K562 (cell line): ENCODE measurements at regions not wholly inside any gene's neighbourhood (a gene's known extent, or its start where the extent isn't known, plus 50 kb on each side); places are given as distances from the start of the nearest gene placed in this dataset.
A peak's percentile ranks its signal among the peaks of the same experiment; 100 is the strongest.

Experiments
- ATAC-seq: fragments of 200-7000 bp; cut with Tn5 transposase; 3 replicates; pipeline ENCODE4 v1.9.1; 2020; ENCODE audit warnings: moderate library complexity
- BruUV-seq: library from RNA; stranded (reverse); fragments of 400-500 nt; replicated peaks from 2 replicates; lab custom pipeline; 2021; lab: Mats Ljungman, UMichigan
- CTCF ChIA-PET: fragments of 300-600 bp; formaldehyde crosslinking; extraction: SDS; loops from one replicate; lab custom pipeline; 2021; ENCODE audit warnings: low intra/inter-chr PET ratio; lab: Yijun Ruan, JAX
- POLR2A ChIA-PET: fragments of 300-600, 350-650 bp; sonication (Branson Sonifier 250); formaldehyde crosslinking; extraction: SDS; loops from one replicate; lab custom pipeline; 2021; ENCODE audit warnings: antibody characterized with exemption, inconsistent platforms; lab: Yijun Ruan, JAX
- DNase-seq, 4 experiments: peaks; one replicate each; pipeline versions ENCODE4 v3.0.0 to v3.0.0-alpha.2; 2011 to 2018; ENCODE audit warnings: low spot score in 3 of 4, mixed read lengths in 3 of 4; ENCODE audit errors: extremely low read depth in 1 of 4
- FAIRE-seq: peaks from 2 replicates; lab custom pipeline; 2011; peaks lifted over from hg19 to GRCh38; lab: Jason Lieb, UNC
- H2AFZ ChIP-seq: 2 replicates; pipeline ENCODE4 v1.6.0; 2011; ENCODE audit warnings: low read depth, low read length, control low read depth, inconsistent platforms
- H3K27ac ChIP-seq: fragments of 200-600 bp; 3 replicates; pipeline ENCODE4 v1.8.0; 2011; ENCODE audit warnings: low read depth, mild to moderate bottlenecking, control low read depth, inconsistent platforms, low read length, moderate library complexity, mixed read lengths; ENCODE audit errors: extremely low read depth
- H3K27me3 ChIP-seq, 2 experiments: fragments of 300-600 bp in 1 of 2; 2 replicates in 1 of 2; 3 replicates in 1 of 2; pipeline versions ENCODE4 v1.6.0 to v1.8.0; 2011; ENCODE audit warnings: inconsistent platforms in 2 of 2, low read length in 2 of 2, mild to moderate bottlenecking in 1 of 2, mixed read lengths in 1 of 2, moderate library complexity in 1 of 2; ENCODE audit not compliant: control insufficient read depth in 2 of 2, insufficient read depth in 2 of 2
- H3K36me3 ChIP-seq: fragments of 300-600 bp; 3 replicates; pipeline ENCODE4 v1.8.0; 2011; ENCODE audit warnings: mild to moderate bottlenecking, low read length, inconsistent platforms; ENCODE audit not compliant: control insufficient read depth, insufficient read depth
- H3K4me1 ChIP-seq, 2 experiments: fragments of 200-600 bp in 1 of 2; replicated peaks in 1 of 2; 2 replicates in 1 of 2; 3 replicates in 1 of 2; pipeline versions ENCODE4 v1.5.1 to v1.8.0; 2011; ENCODE audit warnings: inconsistent platforms in 2 of 2, low read length in 2 of 2, mild to moderate bottlenecking in 1 of 2, mixed read lengths in 1 of 2, moderate library complexity in 1 of 2; ENCODE audit not compliant: control insufficient read depth in 2 of 2, insufficient read depth in 2 of 2
- H3K4me2 ChIP-seq: 2 replicates; pipeline ENCODE4 v1.6.1; 2011; ENCODE audit warnings: low read length, control low read depth, inconsistent platforms, mixed read lengths; ENCODE audit not compliant: insufficient read depth
- H3K4me3 ChIP-seq: fragments of 200-600 bp; sonication (generic), shearing (Covaris generic); 2 replicates; pipeline ENCODE4 v1.5.1; 2016; ENCODE audit warnings: control low read depth, inconsistent platforms
- H3K79me2 ChIP-seq: fragments of 200-600 bp; 3 replicates; pipeline ENCODE4 v1.8.0; 2011; ENCODE audit warnings: low read length, inconsistent platforms; ENCODE audit not compliant: control insufficient read depth, insufficient read depth
- H3K9ac ChIP-seq, 2 experiments: 2 replicates each; pipeline versions ENCODE4 v1.6.0 to v1.6.1; 2011; ENCODE audit warnings: low read depth in 2 of 2, low read length in 2 of 2, control low read depth in 1 of 2, inconsistent platforms in 1 of 2, mild to moderate bottlenecking in 1 of 2, mixed read lengths in 1 of 2; ENCODE audit not compliant: insufficient read depth in 1 of 2
- H3K9me1 ChIP-seq: one replicate; pipeline ENCODE4 v1.6.0; 2011; ENCODE audit warnings: inconsistent platforms, mild to moderate bottlenecking, low read length, moderate library complexity; ENCODE audit not compliant: control insufficient read depth, insufficient read depth
- H3K9me3 ChIP-seq: replicated peaks from 2 replicates; pipeline ENCODE4 v1.5.1; 2011; ENCODE audit warnings: low read depth, low read length, inconsistent platforms; ENCODE audit not compliant: control insufficient read depth, insufficient read depth
- H4K20me1 ChIP-seq: replicated peaks from 2 replicates; pipeline ENCODE4 v1.6.1; 2011; ENCODE audit warnings: low read length, inconsistent platforms, mixed read lengths; ENCODE audit not compliant: control insufficient read depth, insufficient read depth
- FOSL1 ChIP-seq: fragments of 200-800 bp; sonication (Bioruptor generic); conservative IDR thresholded peaks from 2 replicates; pipeline ENCODE4 v1.6.1; 2016; ENCODE audit warnings: missing genetic modification characterization, missing compliant biosample characterization
- STAT5B ChIP-seq: fragments of 250-450 bp; sonication (Bioruptor Pico); IDR thresholded peaks from 2 replicates; pipeline ENCODE4 v1.8.0; 2021; ENCODE audit warnings: mild to moderate bottlenecking, inconsistent platforms
- WGBS: fragments of 100-300 bp; shearing (Covaris generic); methylation state at CpG from one replicate; pipeline ENCODE4 v1.1.6; 2016; ENCODE audit warnings: low coverage, mixed read lengths; ENCODE audit not compliant: insufficient coverage; ENCODE audit errors: missing lambda C conversion rate; 5-methylcytosine and 5-hydroxymethylcytosine counted together
- in situ Hi-C: fragments of 300-500 bp; cut with MboI; formaldehyde crosslinking; loops from 4 replicates; pipeline ENCODE4 v1.15.0; 2018; ENCODE audit warnings: inconsistent platforms, mixed read lengths
- intact Hi-C: fragments of 100-400 bp; cut with micrococcal nuclease; formaldehyde crosslinking; loops from 2 replicates; pipeline ENCODE4 v1.14.2; 2022
- TF ChIP-seq, protein P1 (sequence below): fragments of 200-800 bp; sonication (Bioruptor generic); IDR thresholded peaks from 2 replicates; pipeline ENCODE4 v1.6.1; 2017; ENCODE audit warnings: missing genetic modification characterization, missing compliant biosample characterization
- TF ChIP-seq, protein P2 (sequence below): fragments of 200-800 bp; sonication (Bioruptor generic); IDR thresholded peaks from 2 replicates; pipeline ENCODE4 v1.6.1; 2017; ENCODE audit warnings: missing genetic modification characterization, missing compliant biosample characterization
- TF ChIP-seq, protein P3 (sequence below): sonication (generic); formaldehyde crosslinking; IDR thresholded peaks from 2 replicates; pipeline ENCODE4 v1.8.0; 2022; ENCODE audit warnings: missing genetic modification reagents, mild to moderate bottlenecking, borderline replicate concordance

DNA sequence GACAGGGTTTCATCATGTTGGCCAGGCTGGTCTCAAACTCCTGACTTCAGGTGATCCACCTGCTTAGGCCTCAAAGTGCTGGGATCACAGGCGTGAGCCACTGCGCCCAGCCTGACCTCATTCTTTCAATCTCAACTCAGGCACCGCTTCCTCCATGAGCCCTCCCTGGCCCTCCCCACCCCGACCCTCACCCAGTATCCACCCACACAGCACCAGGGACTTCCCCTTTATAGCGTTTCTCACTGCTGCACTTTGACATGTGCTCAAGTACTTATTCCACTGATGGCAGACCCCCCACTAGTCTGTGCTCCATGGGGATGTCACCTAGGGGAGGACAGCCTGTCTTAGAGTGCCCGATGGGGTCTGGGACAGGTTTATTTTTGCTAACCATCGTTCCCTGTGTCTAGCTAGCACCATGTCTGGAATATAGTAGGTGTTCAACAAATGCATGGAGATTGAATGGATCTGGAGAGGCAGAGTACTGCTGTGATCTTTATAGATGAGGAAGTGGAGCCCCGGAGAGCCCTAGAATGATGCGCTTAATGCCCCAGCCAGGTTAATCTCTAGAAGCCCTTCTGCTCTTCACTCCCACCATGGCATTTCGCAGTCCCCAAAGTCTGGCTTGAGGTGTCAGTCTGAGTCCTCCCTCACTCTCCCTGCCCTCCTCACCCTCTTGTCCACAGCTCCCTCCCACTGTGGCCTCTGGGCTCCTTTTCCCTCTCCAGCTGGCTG, 258.8 kb downstream of the RPS24 start (continued):
- TF ChIP-seq, protein P1, sequence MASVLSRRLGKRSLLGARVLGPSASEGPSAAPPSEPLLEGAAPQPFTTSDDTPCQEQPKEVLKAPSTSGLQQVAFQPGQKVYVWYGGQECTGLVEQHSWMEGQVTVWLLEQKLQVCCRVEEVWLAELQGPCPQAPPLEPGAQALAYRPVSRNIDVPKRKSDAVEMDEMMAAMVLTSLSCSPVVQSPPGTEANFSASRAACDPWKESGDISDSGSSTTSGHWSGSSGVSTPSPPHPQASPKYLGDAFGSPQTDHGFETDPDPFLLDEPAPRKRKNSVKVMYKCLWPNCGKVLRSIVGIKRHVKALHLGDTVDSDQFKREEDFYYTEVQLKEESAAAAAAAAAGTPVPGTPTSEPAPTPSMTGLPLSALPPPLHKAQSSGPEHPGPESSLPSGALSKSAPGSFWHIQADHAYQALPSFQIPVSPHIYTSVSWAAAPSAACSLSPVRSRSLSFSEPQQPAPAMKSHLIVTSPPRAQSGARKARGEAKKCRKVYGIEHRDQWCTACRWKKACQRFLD (CRISPR knock-in tag) = no peak
- no peak for TF ChIP-seq STAT5B (CRISPR knock-in tag)

DNA sequence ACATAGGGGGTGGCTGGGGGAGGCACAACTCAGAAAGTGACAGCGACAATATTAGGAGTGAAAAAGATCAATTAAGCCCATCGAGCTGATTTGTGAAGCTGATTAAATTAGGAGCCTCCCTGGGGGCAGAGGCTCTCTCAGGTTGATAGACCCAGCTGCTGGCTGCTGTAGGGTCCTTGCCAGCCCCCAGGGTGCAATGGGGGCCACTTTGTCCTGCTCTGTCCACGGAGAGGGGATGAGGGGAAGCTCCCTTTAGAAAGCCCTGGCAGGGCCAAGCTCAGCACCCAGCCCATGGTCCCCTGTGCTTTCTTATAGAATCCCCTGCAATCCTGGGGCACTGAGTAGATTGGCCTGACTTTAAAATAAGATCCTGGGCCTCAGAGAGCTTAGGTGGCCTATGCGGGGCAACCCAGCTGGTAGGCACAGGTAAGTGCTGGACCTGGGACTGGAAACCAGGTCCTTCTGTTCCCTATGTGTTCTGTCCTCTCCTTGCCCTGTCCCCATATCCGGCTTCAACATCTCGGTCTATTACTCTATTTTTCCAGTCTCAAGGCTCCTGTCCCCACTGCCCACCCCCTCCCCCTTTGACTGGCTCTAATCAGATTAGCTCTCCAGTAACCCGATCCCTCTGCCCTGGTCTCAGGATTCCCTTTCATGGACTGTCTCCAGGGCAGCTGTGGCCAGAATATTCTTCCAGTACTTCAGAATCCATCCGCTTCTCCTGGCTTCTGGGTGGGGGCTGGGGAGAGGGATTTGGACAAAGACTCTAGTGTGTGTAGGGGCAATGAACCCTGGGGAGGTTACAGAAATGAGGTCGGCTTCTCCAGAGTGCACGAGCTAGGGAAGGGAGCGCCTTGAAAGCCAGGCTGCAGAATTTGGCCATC, 259.6 kb downstream of the RPS24 start:
- in situ Hi-C loops (no loop called here), intact Hi-C loops (no loop called here)
- no peak overlapping the region for H3K27ac ChIP-seq
- H3K9me1 ChIP-seq = no peaks in the 10 kb centered on the region
- H3K79me2 ChIP-seq = no peaks in the 10 kb centered on the region
- DNase-seq = no peak
- H3K4me2 ChIP-seq = no peak overlapping the region
- ChIA-PET POLR2A (interaction anchor here (0.6 to 1.4 kb wide), 4 partner anchors 9 to 839 kb away, joined by 3 to 5 read pairs (median 4); no protein-coding TSS in a partner anchor), CTCF (no interaction called here)
- H3K9ac ChIP-seq = no peak overlapping the region
- no peaks in the 10 kb centered on the region for H3K4me1 ChIP-seq
- no peaks in the 10 kb centered on the region for H3K36me3 ChIP-seq
- H2AFZ ChIP-seq = no peak overlapping the region
- TF ChIP-seq, protein P2, sequence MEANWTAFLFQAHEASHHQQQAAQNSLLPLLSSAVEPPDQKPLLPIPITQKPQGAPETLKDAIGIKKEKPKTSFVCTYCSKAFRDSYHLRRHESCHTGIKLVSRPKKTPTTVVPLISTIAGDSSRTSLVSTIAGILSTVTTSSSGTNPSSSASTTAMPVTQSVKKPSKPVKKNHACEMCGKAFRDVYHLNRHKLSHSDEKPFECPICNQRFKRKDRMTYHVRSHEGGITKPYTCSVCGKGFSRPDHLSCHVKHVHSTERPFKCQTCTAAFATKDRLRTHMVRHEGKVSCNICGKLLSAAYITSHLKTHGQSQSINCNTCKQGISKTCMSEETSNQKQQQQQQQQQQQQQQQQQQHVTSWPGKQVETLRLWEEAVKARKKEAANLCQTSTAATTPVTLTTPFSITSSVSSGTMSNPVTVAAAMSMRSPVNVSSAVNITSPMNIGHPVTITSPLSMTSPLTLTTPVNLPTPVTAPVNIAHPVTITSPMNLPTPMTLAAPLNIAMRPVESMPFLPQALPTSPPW = peak; percentile 23; the same call in 1 of the 2 replicates
- TF ChIP-seq, protein P3, sequence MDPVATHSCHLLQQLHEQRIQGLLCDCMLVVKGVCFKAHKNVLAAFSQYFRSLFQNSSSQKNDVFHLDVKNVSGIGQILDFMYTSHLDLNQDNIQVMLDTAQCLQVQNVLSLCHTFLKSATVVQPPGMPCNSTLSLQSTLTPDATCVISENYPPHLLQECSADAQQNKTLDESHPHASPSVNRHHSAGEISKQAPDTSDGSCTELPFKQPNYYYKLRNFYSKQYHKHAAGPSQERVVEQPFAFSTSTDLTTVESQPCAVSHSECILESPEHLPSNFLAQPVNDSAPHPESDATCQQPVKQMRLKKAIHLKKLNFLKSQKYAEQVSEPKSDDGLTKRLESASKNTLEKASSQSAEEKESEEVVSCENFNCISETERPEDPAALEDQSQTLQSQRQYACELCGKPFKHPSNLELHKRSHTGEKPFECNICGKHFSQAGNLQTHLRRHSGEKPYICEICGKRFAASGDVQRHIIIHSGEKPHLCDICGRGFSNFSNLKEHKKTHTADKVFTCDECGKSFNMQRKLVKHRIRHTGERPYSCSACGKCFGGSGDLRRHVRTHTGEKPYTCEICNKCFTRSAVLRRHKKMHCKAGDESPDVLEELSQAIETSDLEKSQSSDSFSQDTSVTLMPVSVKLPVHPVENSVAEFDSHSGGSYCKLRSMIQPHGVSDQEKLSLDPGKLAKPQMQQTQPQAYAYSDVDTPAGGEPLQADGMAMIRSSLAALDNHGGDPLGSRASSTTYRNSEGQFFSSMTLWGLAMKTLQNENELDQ (CRISPR knock-in tag) = no peak
- 0 out of 2 replicates have a peak, but pooled peaks have one; percentile 16 for TF ChIP-seq FOSL1 (tag)
- no peak for FAIRE-seq
- no peaks in the 10 kb centered on the region for H3K9me3 ChIP-seq
- no TSS peak for BruUV-seq
- no peaks in the 10 kb centered on the region for H4K20me1 ChIP-seq
- H3K27me3 ChIP-seq = peaks cover 7 to 44% of the 10 kb centered on the region in 2 experiments; a peak in 4 of 5 replicates
- H3K4me3 ChIP-seq = no peak overlapping the region
- ATAC-seq = peak; percentile 45; the same call in 1 of the 3 replicates
- 0% methylated on average over 11 of the region's 11 CpGs for WGBS
